B cell (primary cell): ENCODE measurements at regions not wholly inside any gene's neighbourhood (a gene's known extent, or its start where the extent isn't known, plus 50 kb on each side); places are given as distances from the start of the nearest gene placed in this dataset.

ENCODE experiments used
- ATAC-seq: fragments of 200-7000 bp; cut with Tn5 transposase; one replicate; pipeline ENCODE4 v1.10.0; 2021; ENCODE audit warnings: low read depth, mild to moderate bottlenecking, moderate number of reproducible peaks, moderate library complexity
- CTCF ChIA-PET: fragments of 350-600 bp; sonication (Branson Sonifier 250); formaldehyde crosslinking; loops from one replicate; lab custom pipeline; 2021; ENCODE audit warnings: antibody characterized with exemption, inconsistent platforms; lab: Charles Lee
- POLR2A ChIA-PET: fragments of 350-600 bp; sonication (Branson Sonifier 250); formaldehyde crosslinking; loops from one replicate; lab custom pipeline; 2021; ENCODE audit warnings: antibody characterized with exemption; lab: Charles Lee
- DNase-seq: peaks from one replicate; pipeline ENCODE4 v3.0.0; 2013
- H2AFZ ChIP-seq: 2 replicates; pipeline ENCODE4 v1.6.1; 2012; ENCODE audit warnings: mild to moderate bottlenecking, low read depth, low read length; ENCODE audit not compliant: insufficient read depth, poor library complexity, severe bottlenecking
- H3K27ac ChIP-seq, 2 donors: 1 replicate in 1 of 2; 2 replicates in 1 of 2; pipeline ENCODE4 v1.5.1; 2012 to 2013; ENCODE audit warnings: low read length in 2 of 2, mild to moderate bottlenecking in 2 of 2, moderate library complexity in 1 of 2
- H3K27me3 ChIP-seq, 4 experiments: fragments of 200-600 bp in 1 of 4; sonication (generic) in 1 of 4; replicated peaks in 1 of 4; 1 replicate in 2 of 4; 2 replicates in 2 of 4; pipeline versions ENCODE4 v1.6.1 to v1.7.0; 2013 to 2016; ENCODE audit warnings: low read length in 3 of 4, mild to moderate bottlenecking in 2 of 4, mixed read lengths in 1 of 4, moderate library complexity in 1 of 4; ENCODE audit not compliant: insufficient read depth in 4 of 4, control insufficient read depth in 3 of 4; ENCODE audit errors: control extremely low read depth in 1 of 4
- H3K36me3 ChIP-seq, 2 experiments: replicated peaks in 1 of 2; 1 replicate in 1 of 2; 2 replicates in 1 of 2; pipeline versions ENCODE4 v1.6.1 to v1.7.1; 2013; ENCODE audit warnings: low read length in 1 of 2; ENCODE audit not compliant: insufficient read depth in 2 of 2, control insufficient read depth in 1 of 2; ENCODE audit errors: control extremely low read depth in 1 of 2, extremely low read depth in 1 of 2
- H3K4me1 ChIP-seq, 2 donors: fragments of 200-600 bp in 1 of 2; sonication (generic) in 1 of 2; 1 replicate in 1 of 2; 2 replicates in 1 of 2; pipeline versions ENCODE4 v1.5.1 to v1.6.1; 2013 to 2017; ENCODE audit warnings: low read length in 2 of 2; ENCODE audit not compliant: control insufficient read depth in 2 of 2, insufficient read depth in 2 of 2
- H3K4me2 ChIP-seq: replicated peaks from 2 replicates; pipeline ENCODE3; 2012; ENCODE audit warnings: mild to moderate bottlenecking, low read depth, low read length; ENCODE audit not compliant: poor library complexity, severe bottlenecking
- H3K4me3 ChIP-seq, 5 experiments: fragments of 200-600 bp in 1 of 5; sonication (generic) in 1 of 5; 1 replicate in 3 of 5; 2 replicates in 2 of 5; pipeline versions ENCODE4 v1.5.1 to v1.7.0; 2011 to 2016; ENCODE audit warnings: low read length in 4 of 5, mild to moderate bottlenecking in 4 of 5, low read depth in 2 of 5, control low read depth in 1 of 5, moderate library complexity in 1 of 5; ENCODE audit not compliant: insufficient read depth in 1 of 5; ENCODE audit errors: control extremely low read depth in 1 of 5, extremely low read depth in 1 of 5
- H3K79me2 ChIP-seq: fragments of 200-600 bp; sonication (generic); one replicate; pipeline ENCODE4 v1.6.0; 2016; ENCODE audit warnings: low read length; ENCODE audit not compliant: control insufficient read depth, insufficient read depth
- H3K9ac ChIP-seq: fragments of 200-600 bp; sonication (generic); 2 replicates; pipeline ENCODE4 v1.6.1; 2017; ENCODE audit warnings: mild to moderate bottlenecking, low read length, moderate library complexity
- H3K9me3 ChIP-seq, 3 donors: one replicate each; pipeline versions ENCODE4 v1.6.1 to v1.7.1; 2013; ENCODE audit warnings: low read length in 2 of 3; ENCODE audit not compliant: control insufficient read depth in 2 of 3, insufficient read depth in 1 of 3; ENCODE audit errors: control extremely low read depth in 1 of 3
- H4K20me1 ChIP-seq: 2 replicates; pipeline ENCODE4 v1.6.0; 2012; ENCODE audit warnings: mild to moderate bottlenecking, low read length; ENCODE audit not compliant: insufficient read depth, control insufficient read depth, poor library complexity, severe bottlenecking
- H3K27ac Mint-ChIP-seq: one replicate; pipeline ENCODE4 v1.8.0; 2021; ENCODE audit warnings: mixed read lengths
- H3K27me3 Mint-ChIP-seq: one replicate; pipeline ENCODE4 v1.8.0; 2021; ENCODE audit warnings: mixed read lengths
- H3K4me1 Mint-ChIP-seq: one replicate; pipeline ENCODE4 v1.8.0; 2021; ENCODE audit warnings: mixed read lengths
- H3K4me3 Mint-ChIP-seq: one replicate; pipeline ENCODE4 v1.8.0; 2021; ENCODE audit warnings: mixed read lengths
- H3K9me3 Mint-ChIP-seq: one replicate; pipeline ENCODE4 v1.8.0; 2022; ENCODE audit warnings: mixed read lengths; ENCODE audit not compliant: insufficient read depth
- CTCF ChIP-seq: fragments of 200-600 bp; IDR thresholded peaks from one replicate; pipeline ENCODE4 v1.8.0; 2022; ENCODE audit warnings: antibody characterized with exemption, mild to moderate bottlenecking
- EZH2 ChIP-seq: IDR thresholded peaks from 2 replicates; pipeline ENCODE4 v1.6.1; 2012; ENCODE audit warnings: borderline replicate concordance, low read depth, mild to moderate bottlenecking, moderate library complexity, low read length; ENCODE audit not compliant: insufficient read depth, poor library complexity, severe bottlenecking
- WGBS: methylation state at CpG from one replicate; pipeline ENCODE4 v1.1.5; 2013; ENCODE audit warnings: missing lambda C conversion rate; ENCODE audit not compliant: insufficient coverage; 5-methylcytosine and 5-hydroxymethylcytosine counted together
- intact Hi-C: fragments of 100-400 bp; cut with micrococcal nuclease; formaldehyde crosslinking; loops from one replicate; pipeline ENCODE4 v1.10.0; 2022

- intact Hi-C loops, result no loop called here
- TF ChIP-seq CTCF, result no peak
- TF ChIP-seq EZH2, result no peak
- ChIA-PET POLR2A (no interaction called here), CTCF (no interaction called here)
- Histone ChIP-seq H3K4me3 (no peak overlapping the region), H3K27ac (no peak overlapping the region), H3K9ac (no peak overlapping the region), H3K27me3 (no peaks in the 10 kb centered on the region), H3K36me3 (no peaks in the 10 kb centered on the region), H3K4me1 (no peaks in the 10 kb centered on the region), H3K79me2 (no peaks in the 10 kb centered on the region), H3K4me2 (no peak overlapping the region), H4K20me1 (no peaks in the 10 kb centered on the region), H2AFZ (no peak overlapping the region), H3K9me3 (no peaks in the 10 kb centered on the region)
- H3K9me3 Mint-ChIP-seq, result peaks cover 3% of the 10 kb centered on the region
- no peak overlapping the region for H3K4me3 Mint-ChIP-seq
- H3K27ac Mint-ChIP-seq, result no peak overlapping the region
- WGBS, result 84% methylated on average over 6 of the region's 8 CpGs
- ATAC-seq, result no peak
- DNase-seq, result no peak
- H3K27me3 Mint-ChIP-seq, result no peaks in the 10 kb centered on the region
- no peaks in the 10 kb centered on the region for H3K4me1 Mint-ChIP-seq
These were observed 1639.0 kb upstream of the IGFBP7 start for GRCh38 chr4:58749206-58749605.

GRCh38 chr4:58740897-58741296 lies 1630.7 kb upstream of the IGFBP7 start:
- intact Hi-C loops, result no loop called here
- Histone ChIP-seq H4K20me1 (no peaks in the 10 kb centered on the region), H3K4me2 (no peak overlapping the region), H2AFZ (no peak overlapping the region), H3K4me1 (no peaks in the 10 kb centered on the region), H3K27ac (no peak overlapping the region), H3K36me3 (no peaks in the 10 kb centered on the region), H3K9me3 (no peaks in the 10 kb centered on the region), H3K79me2 (no peaks in the 10 kb centered on the region), H3K27me3 (no peaks in the 10 kb centered on the region), H3K4me3 (no peak overlapping the region), H3K9ac (no peak overlapping the region)
- ATAC-seq, result no peak
- CTCF ChIA-PET, result no interaction called here
- H3K27me3 Mint-ChIP-seq, result no peaks in the 10 kb centered on the region
- POLR2A ChIA-PET, result no interaction called here
- H3K9me3 Mint-ChIP-seq, result peaks cover 5% of the 10 kb centered on the region
- TF ChIP-seq EZH2, result no peak
- TF ChIP-seq CTCF, result no peak
- no peak overlapping the region for H3K4me3 Mint-ChIP-seq
- H3K4me1 Mint-ChIP-seq, result no peaks in the 10 kb centered on the region
- DNase-seq, result no peak
- H3K27ac Mint-ChIP-seq, result no peak overlapping the region
